Activated T-cell treated with anti-CD3 and anti-CD28 coated beads, Interleukin-2, amount 50 U/mL, for 72 hours (primary cell): ENCODE measurements at regions not wholly inside any gene's neighbourhood (a gene's known extent, or its start where the extent isn't known, plus 50 kb on each side); places are given as distances from the start of the nearest gene placed in this dataset.
"Not testable (repeated sequence)": the region's sequence is repeated elsewhere in the genome, so short reads cannot be mapped to it uniquely, and the experiment has no call there.

ENCODE experiments used
- ATAC-seq, 2 donors: fragments of 150-1000 bp; cut with Tn5 transposase; replicated peaks in 1 of 2; 2 replicates each; pipeline ENCODE4 v1.10.0; 2021; ENCODE audit warnings: moderate library complexity in 2 of 2, mild to moderate bottlenecking in 1 of 2
- DNase-seq, 2 donors: peaks; one replicate each; pipeline ENCODE4 v3.0.0; 2021 to 2022; ENCODE audit warnings: mixed read lengths in 1 of 2
- H3K27ac Mint-ChIP-seq: one replicate; pipeline ENCODE4 v1.8.0; 2022; ENCODE audit warnings: mild to moderate bottlenecking, moderate library complexity, mixed read lengths
- H3K27me3 Mint-ChIP-seq: one replicate; pipeline ENCODE4 v1.8.0; 2022; ENCODE audit warnings: low read depth, mixed read lengths
- H3K36me3 Mint-ChIP-seq, 2 donors: one replicate each; pipeline ENCODE4 v1.8.0; 2022; ENCODE audit warnings: mixed read lengths in 2 of 2, mild to moderate bottlenecking in 1 of 2; ENCODE audit not compliant: insufficient read depth in 2 of 2
- H3K4me1 Mint-ChIP-seq: one replicate; pipeline ENCODE4 v1.8.0; 2022; ENCODE audit warnings: low read depth, mixed read lengths
- H3K4me3 Mint-ChIP-seq, 2 donors: one replicate each; pipeline ENCODE4 v1.8.0; 2022; ENCODE audit warnings: mild to moderate bottlenecking in 2 of 2, mixed read lengths in 2 of 2, moderate library complexity in 2 of 2
- H3K9me3 Mint-ChIP-seq, 2 donors: one replicate each; pipeline ENCODE4 v1.8.0; 2022; ENCODE audit warnings: mixed read lengths in 2 of 2

DNA sequence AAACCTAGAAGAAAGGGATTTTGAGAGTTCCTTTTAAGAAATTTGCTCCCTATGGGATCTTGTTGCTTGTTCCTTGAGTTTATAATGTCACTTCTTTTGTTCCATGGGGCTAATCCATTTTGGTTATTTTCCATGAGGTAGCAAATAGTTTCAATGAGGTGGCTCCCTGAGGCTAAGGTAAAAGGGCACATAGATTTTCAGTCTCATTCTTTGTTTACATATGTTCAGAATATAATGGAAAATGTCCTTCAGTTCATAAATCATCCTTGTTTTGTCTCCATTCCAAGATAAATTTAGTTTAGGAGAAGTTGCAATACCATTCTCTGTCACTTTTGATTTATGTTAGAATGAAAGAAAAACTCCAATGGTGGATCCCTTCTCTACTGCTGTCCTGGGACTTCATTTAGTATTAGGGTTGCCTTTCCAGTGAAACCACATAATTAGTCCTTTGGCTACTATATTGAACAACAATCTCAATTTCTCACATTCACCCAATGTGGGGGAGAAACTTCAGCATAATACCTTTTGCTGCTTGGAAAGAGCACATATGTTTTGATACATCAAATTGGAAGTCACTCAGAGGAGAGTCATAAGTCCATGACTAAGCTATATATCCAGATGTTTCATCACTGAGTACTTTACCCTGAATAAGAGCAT, 80.9 kb upstream of the ADAMTS5 start:
- H3K27ac Mint-ChIP-seq = no peak overlapping the region
- H3K4me1 Mint-ChIP-seq = no peaks in the 10 kb centered on the region
- no peak for DNase-seq

GRCh38 chr21:27047283-27047657, 80.4 kb upstream of the ADAMTS5 start:
- Mint-ChIP-seq H3K36me3 (no peaks in the 10 kb centered on the region), H3K27me3 (no peaks in the 10 kb centered on the region), H3K4me3 (no peak overlapping the region), H3K4me1 (no peaks in the 10 kb centered on the region), H3K9me3 (peaks cover 2 to 4% of the 10 kb centered on the region in 2 donors), H3K27ac (no peak overlapping the region)
- ATAC-seq (no peak), DNase-seq (no peak)

More for the DNA sequence above, 80.9 kb upstream of the ADAMTS5 start:
- H3K27me3 Mint-ChIP-seq = no peaks in the 10 kb centered on the region
- no peak overlapping the region for H3K4me3 Mint-ChIP-seq
- H3K36me3 Mint-ChIP-seq = no peaks in the 10 kb centered on the region
- peaks cover 2 to 4% of the 10 kb centered on the region in 2 donors for H3K9me3 Mint-ChIP-seq
- no peak for ATAC-seq

DNA sequence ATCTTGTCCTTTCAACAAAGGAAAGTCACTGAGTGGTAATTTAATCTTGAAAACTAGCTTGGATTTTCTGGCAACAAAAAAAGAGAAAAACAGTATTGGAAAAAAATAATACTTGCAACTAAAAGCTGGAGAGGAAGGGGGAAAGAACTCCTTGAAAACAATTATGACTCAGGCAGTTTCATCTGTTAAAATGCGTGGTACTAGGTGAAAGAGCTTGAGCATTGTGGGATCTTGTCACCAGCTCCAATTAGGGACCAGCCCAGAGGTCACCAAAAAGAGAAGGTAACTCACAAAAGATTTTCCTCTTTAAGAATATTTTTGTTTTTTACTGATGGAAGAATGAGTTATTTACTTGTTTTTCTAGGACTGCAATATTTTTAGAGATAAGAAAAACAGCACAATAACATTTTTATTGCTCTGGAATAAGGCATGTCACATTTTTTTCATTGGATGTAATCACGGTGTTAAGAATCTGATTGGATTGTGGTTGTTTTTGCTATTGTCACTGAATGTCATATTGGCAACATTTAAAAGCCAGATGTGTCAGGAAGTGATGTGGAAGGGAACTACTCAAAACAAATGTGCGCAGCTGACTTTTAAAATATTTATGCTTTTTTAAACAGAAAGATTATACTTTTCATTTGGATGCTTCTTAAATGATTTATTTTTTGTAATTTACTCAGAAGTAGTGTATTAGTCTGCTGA, 78.5 kb upstream of the ADAMTS5 start:
- H3K27ac Mint-ChIP-seq = no peak overlapping the region
- no peak overlapping the region for H3K4me3 Mint-ChIP-seq
- DNase-seq = no peak
- no peaks in the 10 kb centered on the region for H3K4me1 Mint-ChIP-seq
- H3K36me3 Mint-ChIP-seq = no peaks in the 10 kb centered on the region
- H3K27me3 Mint-ChIP-seq = no peaks in the 10 kb centered on the region
- H3K9me3 Mint-ChIP-seq = peaks cover 2% of the 10 kb centered on the region in 2 donors
- no peak for ATAC-seq

- H3K27ac Mint-ChIP-seq = no peak overlapping the region
- H3K27me3 Mint-ChIP-seq = no peaks in the 10 kb centered on the region
- DNase-seq = no peak
- no peak overlapping the region for H3K4me3 Mint-ChIP-seq
- no peaks in the 10 kb centered on the region for H3K4me1 Mint-ChIP-seq
- H3K9me3 Mint-ChIP-seq = no peaks in the 10 kb centered on the region
- ATAC-seq = no peak
- no peaks in the 10 kb centered on the region for H3K36me3 Mint-ChIP-seq
Observed at GRCh38 chr21:27043377-27043776, 76.5 kb upstream of the ADAMTS5 start.

DNA sequence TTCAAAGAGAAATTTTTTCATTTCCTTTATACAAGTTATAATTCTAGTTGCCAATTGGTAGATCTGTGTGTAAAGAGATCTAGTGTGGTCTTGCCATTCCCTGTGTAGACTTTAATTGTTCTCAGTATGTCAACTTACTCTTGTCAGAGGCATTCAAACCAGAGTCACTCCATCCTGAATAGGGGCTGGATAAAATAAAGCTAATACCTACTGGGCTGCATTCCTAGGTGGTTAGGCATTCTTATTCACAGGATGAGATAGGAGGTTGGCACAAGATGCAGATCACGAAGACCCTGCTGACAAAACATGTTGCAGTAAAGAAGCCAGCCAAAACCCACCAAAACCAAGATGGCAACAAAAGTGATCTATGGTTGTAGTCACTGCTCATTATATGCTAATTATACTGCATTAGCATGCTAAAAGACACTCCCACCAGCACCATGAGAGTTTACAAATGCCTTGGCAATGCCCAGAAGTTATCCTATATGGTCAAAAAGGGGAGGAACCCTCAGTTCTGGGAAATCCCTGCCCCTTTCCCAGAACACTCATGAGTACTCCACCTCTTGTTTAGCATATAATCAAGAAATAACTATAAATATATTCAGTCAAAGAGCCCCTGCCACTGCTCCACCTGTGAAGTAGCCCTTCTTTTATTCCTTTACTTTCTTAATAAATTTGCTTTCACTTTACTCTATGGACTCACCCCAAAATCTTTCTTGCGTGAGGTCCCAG, 74.0 kb upstream of the ADAMTS5 start:
- ATAC-seq (no peak), DNase-seq (no peak)
- Mint-ChIP-seq H3K4me1 (no peaks in the 10 kb centered on the region), H3K27ac (no peak overlapping the region), H3K9me3 (no peaks in the 10 kb centered on the region), H3K27me3 (no peaks in the 10 kb centered on the region), H3K36me3 (no peaks in the 10 kb centered on the region), H3K4me3 (no peak overlapping the region)

- Mint-ChIP-seq H3K27ac (no peak overlapping the region), H3K36me3 (no peaks in the 10 kb centered on the region), H3K4me1 (no peaks in the 10 kb centered on the region), H3K27me3 (no peaks in the 10 kb centered on the region), H3K9me3 (peaks cover 0 to 3% of the 10 kb centered on the region in 2 donors), H3K4me3 (no peak overlapping the region)
- no peak for DNase-seq
- no peak for ATAC-seq
Observed at GRCh38 chr21:27036736-27037301, 69.9 kb upstream of the ADAMTS5 start.

DNA sequence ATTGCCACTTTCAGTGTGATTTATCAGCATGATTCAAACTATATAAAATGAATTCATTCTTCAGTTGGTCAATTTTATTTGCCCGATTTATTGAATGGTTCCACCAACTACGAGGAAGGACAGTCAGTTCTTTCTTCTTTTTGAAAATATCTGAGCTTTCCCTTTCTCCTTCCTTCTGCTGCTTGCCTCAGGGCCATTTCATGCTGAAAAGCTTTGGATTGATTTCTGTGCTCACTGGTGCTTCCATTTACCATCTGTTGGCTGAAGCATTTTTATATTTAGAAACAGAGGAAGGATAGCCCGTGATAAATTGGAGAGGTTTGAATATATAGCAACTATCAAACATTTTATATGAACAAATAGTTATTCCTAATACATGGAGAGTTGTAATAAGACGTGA, 68.9 kb upstream of the ADAMTS5 start:
- H3K9me3 Mint-ChIP-seq = peaks cover 0 to 3% of the 10 kb centered on the region in 2 donors
- H3K4me3 Mint-ChIP-seq = no peak overlapping the region
- H3K27ac Mint-ChIP-seq = no peak overlapping the region
- H3K36me3 Mint-ChIP-seq = no peaks in the 10 kb centered on the region
- no peaks in the 10 kb centered on the region for H3K4me1 Mint-ChIP-seq
- H3K27me3 Mint-ChIP-seq = no peaks in the 10 kb centered on the region
- no peak for DNase-seq
- ATAC-seq = no peak

- Mint-ChIP-seq H3K4me3 (no peak overlapping the region), H3K27me3 (no peaks in the 10 kb centered on the region), H3K4me1 (no peaks in the 10 kb centered on the region), H3K36me3 (no peaks in the 10 kb centered on the region), H3K9me3 (peaks cover 0 to 3% of the 10 kb centered on the region in 2 donors), H3K27ac (no peak overlapping the region)
- ATAC-seq (no peak), DNase-seq (no peak)
Observed at GRCh38 chr21:27034796-27035195, 67.9 kb upstream of the ADAMTS5 start.

GRCh38 chr21:27033471-27033870, 66.6 kb upstream of the ADAMTS5 start:
- H3K36me3 Mint-ChIP-seq = no peaks in the 10 kb centered on the region
- DNase-seq (no peak), ATAC-seq (no peak)
- H3K27me3 Mint-ChIP-seq = no peaks in the 10 kb centered on the region
- no peaks in the 10 kb centered on the region for H3K4me1 Mint-ChIP-seq
- no peak overlapping the region for H3K27ac Mint-ChIP-seq
- H3K4me3 Mint-ChIP-seq = no peak overlapping the region
- peaks cover 3 to 4% of the 10 kb centered on the region in 2 donors for H3K9me3 Mint-ChIP-seq

GRCh38 chr21:27026501-27026900, 59.6 kb upstream of the ADAMTS5 start:
- ATAC-seq = no peak
- Mint-ChIP-seq H3K27me3 (no peaks in the 10 kb centered on the region), H3K4me3 (no peak overlapping the region), H3K9me3 (peaks cover 1 to 4% of the 10 kb centered on the region in 2 donors), H3K4me1 (no peaks in the 10 kb centered on the region), H3K27ac (no peak overlapping the region), H3K36me3 (no peaks in the 10 kb centered on the region)
- DNase-seq = no peak

- not testable (repeated sequence) for ATAC-seq, DNase-seq, H3K9me3 Mint-ChIP-seq, H3K4me3 Mint-ChIP-seq, H3K4me1 Mint-ChIP-seq, H3K36me3 Mint-ChIP-seq, H3K27me3 Mint-ChIP-seq, H3K27ac Mint-ChIP-seq
Observed at GRCh38 chr21:27025708-27026107, 58.8 kb upstream of the ADAMTS5 start.

- no peaks in the 10 kb centered on the region for H3K36me3 Mint-ChIP-seq
- peaks cover 1 to 4% of the 10 kb centered on the region in 2 donors for H3K9me3 Mint-ChIP-seq
- no peaks in the 10 kb centered on the region for H3K4me1 Mint-ChIP-seq
- H3K27me3 Mint-ChIP-seq = no peaks in the 10 kb centered on the region
- DNase-seq (no peak), ATAC-seq (no peak)
- H3K4me3 Mint-ChIP-seq = no peak overlapping the region
- no peak overlapping the region for H3K27ac Mint-ChIP-seq
Observed at GRCh38 chr21:27024971-27025370, 58.1 kb upstream of the ADAMTS5 start.

GRCh38 chr21:27024301-27024700, 57.4 kb upstream of the ADAMTS5 start:
- H3K9me3 Mint-ChIP-seq = peaks cover 0 to 1% of the 10 kb centered on the region in 2 donors

More at GRCh38 chr21:27024301-27024700, 57.4 kb upstream of the ADAMTS5 start:
- H3K27ac Mint-ChIP-seq = no peak overlapping the region
- no peaks in the 10 kb centered on the region for H3K36me3 Mint-ChIP-seq
- no peaks in the 10 kb centered on the region for H3K4me1 Mint-ChIP-seq
- ATAC-seq = no peak
- DNase-seq = no peak
- no peaks in the 10 kb centered on the region for H3K27me3 Mint-ChIP-seq
- no peak overlapping the region for H3K4me3 Mint-ChIP-seq
